Neural cell (in vitro differentiated cells): ENCODE measurements at regions not wholly inside any gene's neighbourhood (a gene's known extent, or its start where the extent isn't known, plus 50 kb on each side); places are given as distances from the start of the nearest gene placed in this dataset.

Experiments used
- H2AFZ ChIP-seq: fragments of 200-600, 300-800 bp; sonication (generic), shearing (Covaris generic); 2 replicates; pipeline ENCODE4 v1.6.0; 2014; ENCODE audit warnings: low read depth, mild to moderate bottlenecking, antibody characterized with exemption, low read length, moderate library complexity
- H3F3A ChIP-seq: fragments of 200-600 bp; shearing (Covaris generic); 2 replicates; pipeline ENCODE4 v1.6.1; 2016; ENCODE audit warnings: mild to moderate bottlenecking, moderate library complexity, mixed read lengths, antibody characterized with exemption, low read length; ENCODE audit not compliant: insufficient read depth, poor library complexity, severe bottlenecking
- H3K27ac ChIP-seq: fragments of 200-600, 300-800 bp; sonication (generic), shearing (Covaris generic); 2 replicates; pipeline ENCODE4 v1.5.1; 2014; ENCODE audit warnings: mild to moderate bottlenecking, low read length, moderate library complexity
- H3K27me3 ChIP-seq: fragments of 300-800, 200-600 bp; sonication (generic), shearing (Covaris generic); 2 replicates; pipeline ENCODE4 v1.6.0; 2014; ENCODE audit warnings: mild to moderate bottlenecking, low read depth, low read length, moderate library complexity; ENCODE audit not compliant: insufficient read depth
- H3K36me3 ChIP-seq: fragments of 300-800, 200-600 bp; sonication (generic), shearing (Covaris generic); 2 replicates; pipeline ENCODE4 v1.5.1; 2014; ENCODE audit warnings: mild to moderate bottlenecking, antibody characterized with exemption, low read length, moderate library complexity; ENCODE audit not compliant: insufficient read depth
- H3K4me2 ChIP-seq: fragments of 300-800, 200-600 bp; sonication (generic), shearing (Covaris generic); 2 replicates; pipeline ENCODE4 v1.6.0; 2014; ENCODE audit warnings: mild to moderate bottlenecking, low read length
- H3K4me3 ChIP-seq: fragments of 300-800, 200-600 bp; sonication (generic), shearing (Covaris generic); 2 replicates; pipeline ENCODE4 v1.5.1; 2014; ENCODE audit warnings: mild to moderate bottlenecking, low read length, moderate library complexity
- H3K79me2 ChIP-seq: fragments of 200-600 bp; shearing (Covaris generic); replicated peaks from 2 replicates; pipeline ENCODE4 v1.6.0; 2014; ENCODE audit warnings: mild to moderate bottlenecking, low read length, moderate library complexity; ENCODE audit not compliant: insufficient read depth
- H3K9ac ChIP-seq: fragments of 300-800, 200-600 bp; sonication (generic), shearing (Covaris generic); 2 replicates; pipeline ENCODE4 v1.6.1; 2016; ENCODE audit warnings: mild to moderate bottlenecking, low read length, mixed read lengths
- H3K9me2 ChIP-seq: fragments of 200-600 bp; shearing (Covaris generic); 2 replicates; pipeline ENCODE4 v1.6.1; 2016; ENCODE audit warnings: mild to moderate bottlenecking, low read length, mixed read lengths; ENCODE audit not compliant: insufficient read depth
- H3K9me3 ChIP-seq: fragments of 200-600, 300-800 bp; sonication (generic), shearing (Covaris generic); 2 replicates; pipeline ENCODE4 v1.6.1; 2016; ENCODE audit warnings: mild to moderate bottlenecking, mixed run types, low read length, moderate library complexity, mixed read lengths
- H4K20me1 ChIP-seq: fragments of 200-600 bp; shearing (Covaris generic); 2 replicates; pipeline ENCODE4 v1.6.1; 2016; ENCODE audit warnings: mild to moderate bottlenecking, mixed run types; ENCODE audit not compliant: insufficient read depth
- CTCF ChIP-seq: fragments of 450-650 bp; IDR thresholded peaks from 2 replicates; pipeline ENCODE4 v1.5.1; 2014; ENCODE audit warnings: antibody characterized with exemption, mild to moderate bottlenecking, moderate library complexity; ENCODE audit not compliant: poor library complexity, severe bottlenecking
- EP300 ChIP-seq: fragments of 450-650 bp; conservative IDR thresholded peaks from 2 replicates; pipeline ENCODE4 v1.6.1; 2014; ENCODE audit warnings: antibody characterized with exemption, mild to moderate bottlenecking, moderate library complexity; ENCODE audit not compliant: poor library complexity, severe bottlenecking
- EZH2 ChIP-seq: fragments of 200-600, 300-800 bp; shearing (Covaris generic), sonication (generic); IDR thresholded peaks from 2 replicates; pipeline ENCODE4 v1.6.1; 2014; ENCODE audit warnings: antibody characterized with exemption, low read length, borderline replicate concordance, mild to moderate bottlenecking; ENCODE audit not compliant: insufficient read depth, poor library complexity, severe bottlenecking
- MXI1 ChIP-seq: fragments of 450-650 bp; conservative IDR thresholded peaks from 2 replicates; pipeline ENCODE4 v1.6.1; 2014; ENCODE audit warnings: antibody characterized with exemption, mild to moderate bottlenecking; ENCODE audit not compliant: poor library complexity, severe bottlenecking
- POLR2AphosphoS5 ChIP-seq: IDR thresholded peaks from 2 replicates; pipeline ENCODE4 v1.6.1; 2012
- RAD21 ChIP-seq: fragments of 450-650 bp; conservative IDR thresholded peaks from 2 replicates; pipeline ENCODE4 v1.6.1; 2014; ENCODE audit warnings: antibody characterized with exemption, mild to moderate bottlenecking, moderate library complexity
- REST ChIP-seq: IDR thresholded peaks from 2 replicates; pipeline ENCODE4 v1.6.1; 2012; ENCODE audit warnings: borderline replicate concordance
- SMC3 ChIP-seq: fragments of 450-650 bp; conservative IDR thresholded peaks from 2 replicates; pipeline ENCODE4 v1.6.1; 2014; ENCODE audit warnings: antibody characterized with exemption, mild to moderate bottlenecking, moderate library complexity; ENCODE audit not compliant: poor library complexity
- TAF1 ChIP-seq: IDR thresholded peaks from 2 replicates; pipeline ENCODE4 v1.6.1; 2012; ENCODE audit warnings: low read depth

- H3K9ac ChIP-seq: no peak overlapping the region
- no peak for TF ChIP-seq TAF1
- TF ChIP-seq POLR2AphosphoS5: no peak
- no peak for TF ChIP-seq MXI1
- no peak for TF ChIP-seq SMC3
- no peak for TF ChIP-seq CTCF
- no peak for TF ChIP-seq RAD21
- no peak for TF ChIP-seq EZH2
- TF ChIP-seq EP300: no peak
- TF ChIP-seq REST: no peak
- no peak overlapping the region for H2AFZ ChIP-seq
- no peaks in the 10 kb centered on the region for H4K20me1 ChIP-seq
- H3K4me2 ChIP-seq: no peak overlapping the region
- no peaks in the 10 kb centered on the region for H3K9me3 ChIP-seq
- no peaks in the 10 kb centered on the region for H3K36me3 ChIP-seq
- no peak overlapping the region for H3K27ac ChIP-seq
- H3K9me2 ChIP-seq: no peaks in the 10 kb centered on the region
- no peaks in the 10 kb centered on the region for H3F3A ChIP-seq
- H3K79me2 ChIP-seq: no peaks in the 10 kb centered on the region
- no peak overlapping the region for H3K4me3 ChIP-seq
- no peaks in the 10 kb centered on the region for H3K27me3 ChIP-seq
Observed at GRCh38 chr12:68435299-68435637, 103.1 kb upstream of the MDM1 start.

GRCh38 chr12:68435816-68436215 lies 103.7 kb upstream of the MDM1 start:
- no peaks in the 10 kb centered on the region for H3K9me2 ChIP-seq
- no peaks in the 10 kb centered on the region for H3K27me3 ChIP-seq
- H3F3A ChIP-seq: no peaks in the 10 kb centered on the region
- no peaks in the 10 kb centered on the region for H4K20me1 ChIP-seq
- H3K36me3 ChIP-seq: no peaks in the 10 kb centered on the region
- no peaks in the 10 kb centered on the region for H3K9me3 ChIP-seq
- H3K4me2 ChIP-seq: no peak overlapping the region
- H3K27ac ChIP-seq: no peak overlapping the region
- H3K4me3 ChIP-seq: no peak overlapping the region
- H3K79me2 ChIP-seq: no peaks in the 10 kb centered on the region
- TF ChIP-seq POLR2AphosphoS5 (no peak), TAF1 (no peak), EP300 (no peak), SMC3 (no peak), RAD21 (no peak), CTCF (no peak), MXI1 (no peak), EZH2 (no peak), REST (no peak)
- no peak overlapping the region for H2AFZ ChIP-seq
- H3K9ac ChIP-seq: no peak overlapping the region
